Suppressor macrophage (primary cell): ENCODE measurements at regions not wholly inside any gene's neighbourhood (a gene's known extent, or its start where the extent isn't known, plus 50 kb on each side); places are given as distances from the start of the nearest gene placed in this dataset.
"Not testable (repeated sequence)": the region's sequence is repeated elsewhere in the genome, so short reads cannot be mapped to it uniquely, and the experiment has no call there.

Experiments
- DNase-seq, 4 experiments: peaks; one replicate each; pipeline ENCODE4 v3.0.0-alpha.2; 2020 to 2022

DNA sequence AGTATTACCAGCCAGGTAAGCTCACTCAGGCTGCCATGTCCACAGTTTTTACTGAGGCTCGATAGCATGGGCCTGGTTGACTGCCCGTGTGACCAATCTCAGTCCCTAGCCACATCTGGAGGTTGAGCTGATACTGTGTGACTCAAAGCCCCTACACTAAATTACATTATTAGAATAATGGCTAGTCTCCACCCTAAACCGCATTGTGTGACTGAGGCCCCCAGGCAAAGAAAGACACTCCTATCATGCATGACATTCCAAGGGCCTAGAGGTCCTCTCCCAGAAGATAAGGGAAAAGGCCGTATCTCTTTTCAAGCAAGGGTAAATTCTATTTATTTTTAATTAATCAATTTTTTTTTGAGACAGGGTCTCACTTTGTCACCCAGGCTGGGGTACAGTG, 505.3 kb downstream of the HAPSTR1 start:
- DNase-seq: no peak

DNA sequence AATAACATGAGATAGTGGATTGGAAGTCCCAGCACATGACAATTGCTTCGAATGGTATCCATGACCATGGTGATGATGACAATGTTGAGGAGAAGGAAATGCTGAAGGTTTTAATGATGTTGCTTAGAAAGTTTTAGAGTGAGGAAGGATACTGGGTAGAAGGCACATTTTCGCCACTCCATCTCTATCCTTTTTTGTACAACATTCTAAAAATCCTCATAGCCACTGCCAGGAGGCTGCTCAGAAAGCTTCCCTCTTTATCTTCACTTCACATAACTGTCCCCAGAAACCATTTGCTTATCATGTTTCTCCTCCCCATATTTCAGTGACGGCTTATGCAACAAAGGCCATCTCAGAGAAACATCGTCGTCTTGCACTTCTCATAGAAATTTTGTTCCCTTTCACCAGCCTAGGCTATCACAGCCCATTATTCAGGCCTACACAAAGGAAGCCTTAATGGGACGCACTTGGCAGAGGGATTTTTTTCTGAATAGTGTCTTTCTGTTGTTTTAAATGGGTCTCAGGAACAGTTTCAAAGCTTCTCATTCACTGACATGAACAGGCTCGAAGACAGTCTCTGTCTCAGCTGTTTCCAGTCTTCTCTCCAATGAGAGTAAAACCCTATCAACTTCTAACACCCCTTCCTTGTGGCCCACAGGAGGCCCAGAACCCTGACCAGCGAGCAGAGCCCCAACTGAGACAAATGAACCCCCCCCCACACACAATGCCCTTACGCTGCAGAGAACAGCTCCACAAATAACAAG, 506.7 kb downstream of the HAPSTR1 start:
- DNase-seq: no peak

GRCh38 chr16:9598731-9599083, 507.3 kb downstream of the HAPSTR1 start:
- no peak for DNase-seq

DNA sequence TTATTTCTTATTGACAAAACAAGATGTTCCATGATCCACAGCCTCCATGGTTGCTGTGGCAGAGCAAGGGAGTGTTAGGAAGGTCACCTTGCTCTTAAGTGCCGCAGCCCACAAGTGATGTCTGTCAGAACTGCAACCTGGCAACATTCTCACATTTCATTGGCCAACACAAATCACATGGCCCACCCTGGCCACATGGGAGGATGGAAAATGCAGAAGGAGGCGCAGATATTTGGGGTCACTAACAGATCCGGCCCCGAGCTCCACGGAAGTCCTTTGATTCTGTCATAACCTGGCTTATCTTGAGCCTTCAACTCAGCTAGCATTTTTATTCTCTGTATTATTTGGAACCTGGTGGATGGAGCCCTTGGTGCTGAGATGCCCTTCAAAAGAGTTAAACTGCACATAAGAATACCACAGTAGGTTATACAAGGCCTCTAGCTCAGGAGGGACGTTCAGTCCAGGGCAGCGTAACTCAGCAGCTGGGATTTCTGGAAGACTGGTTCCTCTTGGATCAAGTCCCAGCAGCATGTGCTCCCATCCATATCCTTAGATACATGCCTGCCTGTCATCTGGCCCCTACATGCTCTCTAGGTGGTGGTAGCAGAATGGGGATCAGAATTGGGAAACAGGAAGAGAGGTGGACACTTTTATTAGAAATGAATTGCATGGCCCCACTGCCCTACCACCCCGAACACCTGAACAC, 508.1 kb downstream of the HAPSTR1 start:
- DNase-seq: no peak

GRCh38 chr16:9602189-9602588, 510.7 kb downstream of the HAPSTR1 start:
- DNase-seq: no peak

DNA sequence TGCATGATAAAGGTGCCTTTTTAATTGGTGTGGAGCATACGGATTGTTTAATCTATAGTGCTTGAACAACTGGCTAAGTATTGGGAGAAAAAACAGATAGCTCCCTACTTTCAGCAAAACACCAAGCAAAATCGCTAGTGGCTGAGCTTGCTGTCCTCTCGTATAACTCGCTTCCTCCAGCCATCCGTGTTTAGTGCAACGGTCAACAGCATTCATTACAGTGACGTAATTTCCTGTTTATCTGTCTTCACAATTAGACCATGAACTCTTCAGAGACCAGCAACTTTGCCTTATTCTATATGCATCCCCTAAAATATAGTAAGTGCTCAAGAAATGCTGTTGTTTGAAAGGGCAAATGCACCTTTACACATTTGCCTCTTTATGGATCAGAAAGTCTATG, 511.9 kb downstream of the HAPSTR1 start:
- DNase-seq: no peak

DNA sequence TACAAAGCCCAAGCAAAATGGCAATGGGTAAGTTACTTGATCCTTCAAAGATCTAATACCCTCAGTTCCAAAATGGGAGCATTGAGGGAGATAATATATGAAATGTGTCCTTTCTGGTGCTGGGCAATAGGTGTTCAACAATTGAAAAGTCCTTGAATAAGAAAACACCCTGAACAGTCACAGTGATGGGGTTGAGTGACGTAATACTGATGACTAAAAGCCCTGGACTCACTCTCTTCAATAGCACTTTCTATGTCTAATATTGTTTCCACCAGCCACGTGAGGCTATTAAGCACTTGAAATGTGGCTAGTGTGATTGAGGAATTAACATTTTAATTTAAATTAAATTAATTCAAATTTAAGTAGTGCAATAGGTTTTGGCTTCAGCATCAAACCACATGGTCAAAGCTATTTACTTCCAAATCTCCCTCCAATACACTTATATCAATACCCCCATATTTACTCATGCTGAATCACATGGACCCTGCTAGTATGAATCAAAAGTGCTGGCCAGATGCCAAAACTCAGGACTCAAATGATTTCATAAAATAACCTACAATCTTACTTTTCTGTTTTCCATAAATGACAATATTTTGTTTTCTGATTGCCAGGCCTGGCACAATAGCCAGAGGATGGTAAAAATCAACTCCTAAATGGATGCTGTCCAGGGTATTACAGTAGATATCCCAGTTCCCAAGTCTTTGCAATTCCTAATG, 516.2 kb downstream of the HAPSTR1 start:
- no peak for DNase-seq

- no peak for DNase-seq
These were observed 519.3 kb downstream of the HAPSTR1 start for GRCh38 chr16:9610727-9611126.

GRCh38 chr16:9612267-9612666, 520.8 kb downstream of the HAPSTR1 start:
- DNase-seq: no peak

GRCh38 chr16:9614389-9614788, 522.9 kb downstream of the HAPSTR1 start:
- DNase-seq: no peak

GRCh38 chr16:9622268-9622667, 530.8 kb downstream of the HAPSTR1 start:
- DNase-seq: no peak

DNA sequence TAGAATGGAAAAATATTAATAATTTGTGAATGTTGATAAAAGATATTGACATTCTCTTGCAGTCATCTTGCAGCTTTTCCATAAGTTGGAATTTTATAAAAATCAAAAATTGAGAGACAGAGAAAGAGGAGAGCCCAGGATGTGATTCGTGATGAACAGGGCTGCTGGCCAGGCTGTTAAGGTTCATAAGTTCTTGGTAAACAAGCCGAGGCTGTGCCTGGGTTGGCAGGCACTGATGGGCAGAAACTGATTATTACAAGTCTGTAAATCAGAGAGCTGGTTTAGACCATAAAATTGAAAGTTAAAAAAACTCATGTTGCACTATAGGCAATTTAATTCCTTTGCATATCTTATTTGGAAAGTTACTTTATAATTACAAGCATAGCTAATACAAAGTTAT, 533.7 kb downstream of the HAPSTR1 start:
- no peak for DNase-seq

DNA sequence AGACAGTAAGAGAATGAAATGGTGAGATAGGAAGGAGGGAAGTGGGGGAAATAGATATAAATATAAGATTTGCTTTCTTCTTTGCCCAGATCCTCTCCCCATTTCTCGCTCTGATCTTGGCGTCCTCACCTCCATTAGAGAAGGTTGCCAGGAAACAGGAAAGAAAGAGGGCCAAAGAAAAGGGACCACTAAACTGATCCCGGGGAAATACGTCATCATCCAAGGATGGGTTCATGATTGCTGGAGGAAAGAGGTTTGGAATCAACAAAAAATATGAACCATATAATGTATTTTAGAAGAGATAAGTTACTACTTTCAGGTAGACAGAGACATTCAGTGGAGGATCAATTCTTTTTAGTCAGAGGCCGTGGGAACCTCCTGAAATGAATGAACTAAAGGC, 536.0 kb downstream of the HAPSTR1 start:
- DNase-seq: no peak

DNA sequence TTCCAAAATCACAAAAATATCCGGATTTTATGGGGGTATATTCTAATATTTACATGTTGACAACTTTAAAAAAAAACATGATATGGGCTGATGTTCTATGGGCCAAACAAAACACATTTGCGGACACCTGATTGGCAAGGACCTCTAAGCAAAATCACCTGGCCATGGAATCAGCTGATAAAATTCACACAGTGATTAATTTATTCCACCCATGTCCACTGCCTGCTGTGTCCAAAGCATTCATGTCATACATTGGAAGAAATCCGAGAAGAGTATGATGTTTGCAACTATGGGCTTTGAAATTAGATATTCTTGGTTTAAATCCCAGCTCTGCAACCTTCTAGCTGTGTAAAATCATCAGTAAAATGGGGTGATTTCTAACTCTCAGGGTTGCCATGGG, 538.7 kb downstream of the HAPSTR1 start:
- no peak for DNase-seq

GRCh38 chr16:9630985-9631384, 539.5 kb downstream of the HAPSTR1 start:
- no peak for DNase-seq

DNA sequence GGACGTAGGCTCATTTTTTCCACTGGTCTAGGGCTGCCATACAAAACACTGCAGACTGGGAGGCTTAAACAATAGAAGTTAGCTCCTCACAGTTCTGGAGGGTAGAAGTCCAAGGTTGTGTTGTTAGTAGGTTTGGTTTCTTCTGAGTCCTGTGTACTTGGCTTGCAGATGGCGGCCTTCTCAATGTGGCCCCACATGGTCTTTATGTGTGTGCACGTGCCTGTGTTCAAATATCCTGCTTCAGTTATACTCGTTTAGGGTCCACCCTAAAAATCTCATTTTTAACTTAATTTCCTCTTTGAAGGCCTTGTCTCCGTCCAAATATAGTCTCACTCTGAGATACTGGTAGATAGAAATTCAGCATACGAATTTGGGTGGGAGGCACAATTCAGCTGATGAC, 542.4 kb downstream of the HAPSTR1 start:
- DNase-seq: no peak

GRCh38 chr16:9635150-9635720, 543.8 kb downstream of the HAPSTR1 start:
- not testable (repeated sequence) for DNase-seq

- DNase-seq: no peak
These were observed 538.0 kb downstream of the GRIN2A start for GRCh38 chr16:9644258-9644657.

DNA sequence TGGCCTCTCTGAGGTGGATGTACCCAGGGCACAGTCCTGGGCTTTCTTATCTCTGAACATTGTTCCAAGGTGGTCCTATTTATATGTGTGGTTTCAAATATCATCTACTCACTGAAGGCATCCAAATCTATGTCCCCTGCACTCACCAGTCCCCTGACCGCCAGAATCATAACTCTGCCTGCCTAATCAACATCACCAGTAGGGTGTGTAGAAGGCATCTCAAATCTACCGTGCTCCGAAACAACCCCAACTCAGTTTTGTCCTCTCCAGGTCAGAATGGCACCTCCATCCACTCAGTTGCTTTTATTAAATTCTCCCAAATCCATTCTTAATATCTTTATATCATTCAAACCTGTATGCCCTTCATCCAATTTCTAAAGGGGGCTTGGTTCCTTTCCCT, 536.3 kb downstream of the GRIN2A start:
- no peak for DNase-seq

DNA sequence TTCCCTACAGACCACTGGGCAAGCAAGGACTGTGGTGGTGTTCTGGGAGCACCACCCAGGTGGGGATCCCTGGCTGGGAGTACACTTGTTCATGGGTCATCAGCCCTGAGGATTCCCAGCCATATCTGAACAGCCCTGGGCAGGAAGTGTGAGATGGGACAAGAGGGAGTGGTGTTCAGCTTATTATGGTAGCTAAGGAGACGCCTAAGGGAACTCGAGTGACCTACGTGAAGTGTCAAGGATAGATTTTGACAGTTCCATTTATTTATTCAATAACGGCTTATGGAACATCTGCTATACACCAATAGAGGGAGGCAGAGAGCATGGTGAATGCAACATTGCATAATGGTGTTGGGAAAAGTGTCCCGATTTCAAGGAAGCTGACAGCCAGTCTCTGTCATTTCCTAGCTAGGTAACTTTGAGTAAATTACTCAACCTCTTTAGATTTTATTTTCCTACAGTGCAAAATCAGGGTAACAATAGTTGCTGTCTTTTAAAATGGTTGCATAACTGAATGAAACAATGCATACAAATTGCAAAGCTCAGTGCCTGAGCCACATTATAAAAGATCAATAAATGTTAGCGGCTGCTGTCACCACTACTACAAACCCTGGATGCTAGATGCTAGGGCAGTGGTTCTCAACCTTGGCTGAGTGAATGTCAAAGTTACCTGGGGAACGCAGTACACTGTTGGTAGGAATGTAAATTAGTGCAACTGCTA, 534.1 kb downstream of the GRIN2A start:
- DNase-seq: peak; percentile 11 to 56 (median 32)

DNA sequence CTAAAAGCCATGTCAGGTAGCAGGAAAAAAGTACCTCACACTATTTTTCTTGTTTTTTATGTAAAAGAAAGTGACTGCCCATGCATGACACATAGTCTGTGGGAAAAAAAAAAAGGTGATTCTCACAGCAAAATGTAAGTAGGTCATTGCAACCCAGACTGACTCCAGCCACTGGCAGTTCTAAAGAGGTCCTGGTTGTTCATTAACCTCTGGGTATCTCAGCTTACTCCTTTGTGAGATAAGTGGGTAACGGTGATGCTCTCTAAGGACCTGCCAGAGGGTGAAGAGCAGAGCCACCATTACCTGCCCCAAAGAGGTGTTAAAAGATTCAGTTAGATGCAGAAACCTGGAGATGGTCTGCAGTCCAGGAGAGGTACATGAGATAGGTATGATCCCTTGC, 531.9 kb downstream of the GRIN2A start:
- no peak for DNase-seq

GRCh38 chr16:9655051-9655450, 527.2 kb downstream of the GRIN2A start:
- no peak for DNase-seq

DNA sequence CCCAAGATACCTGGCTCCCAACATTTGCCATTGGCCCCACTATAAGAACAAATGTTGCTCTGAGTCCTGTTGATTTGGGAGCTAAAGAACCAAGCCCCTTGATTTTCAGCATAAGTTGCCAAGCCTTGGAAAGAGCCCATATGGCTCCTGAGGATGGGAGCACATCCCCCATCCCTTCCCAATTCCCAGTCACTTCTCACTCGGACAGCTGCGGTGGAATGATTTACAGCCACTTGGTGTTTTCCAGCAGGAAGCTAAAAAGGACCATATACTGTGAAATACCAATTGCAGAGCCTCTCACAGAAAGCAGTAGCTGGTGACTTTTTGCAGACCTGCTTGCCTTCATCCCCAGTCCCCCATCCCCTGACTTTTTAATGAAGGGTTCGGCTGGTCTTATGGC, 524.6 kb downstream of the GRIN2A start:
- DNase-seq: no peak
